GM12878 (cell line): ENCODE measurements at regions not wholly inside any gene's neighbourhood (a gene's known extent, or its start where the extent isn't known, plus 50 kb on each side); places are given as distances from the start of the nearest gene placed in this dataset.
"Not testable (repeated sequence)": the region's sequence is repeated elsewhere in the genome, so short reads cannot be mapped to it uniquely, and the experiment has no call there.

Experiments
- ATAC-seq: fragments of 200-7000 bp; cut with Tn5 transposase; 3 replicates; pipeline ENCODE4 v1.9.1; 2020; ENCODE audit warnings: mild to moderate bottlenecking, moderate library complexity
- BruUV-seq: library from RNA; stranded (reverse); fragments of 400-500 nt; replicated peaks from 2 replicates; lab custom pipeline; 2021; lab: Mats Ljungman, UMichigan
- CTCF ChIA-PET: fragments of 300-600 bp; sonication (Branson Sonifier 250); formaldehyde crosslinking; extraction: SDS; loops from one replicate; lab custom pipeline; 2021; ENCODE audit warnings: inconsistent platforms; lab: Yijun Ruan, JAX
- POLR2A ChIA-PET: fragments of 350-600 bp; formaldehyde crosslinking; extraction: SDS; loops from one replicate; lab custom pipeline; 2021; ENCODE audit warnings: inconsistent platforms; lab: Charles Lee
- RAD21 ChIA-PET: fragments of 300-600 bp; sonication (Branson Sonifier 250); formaldehyde crosslinking; loops from one replicate; lab custom pipeline; 2023; ENCODE audit warnings: antibody characterized with exemption; ENCODE audit not compliant: unreplicated experiment; lab: Charles Lee
- SMC1A ChIA-PET: fragments of 300-600 bp; sonication (Branson Sonifier 250); formaldehyde crosslinking; loops from one replicate; lab custom pipeline; 2023; ENCODE audit not compliant: unreplicated experiment, uncharacterized antibody; lab: Charles Lee
- DNase-seq: peaks from one replicate; pipeline ENCODE4 v3.0.0-alpha.2; 2011; ENCODE audit warnings: low read depth, low spot score
- FAIRE-seq: peaks from 3 replicates; lab custom pipeline; 2011; peaks lifted over from hg19 to GRCh38; lab: Jason Lieb, UNC
- H2AFZ ChIP-seq: 2 replicates; pipeline ENCODE4 v1.6.0; 2011; ENCODE audit warnings: low read depth, low read length, control low read depth; ENCODE audit not compliant: control insufficient read depth
- H3K27ac ChIP-seq: 2 replicates; pipeline ENCODE4 v1.5.1; 2011; ENCODE audit warnings: control low read depth; ENCODE audit not compliant: control insufficient read depth, insufficient read depth
- H3K27me3 ChIP-seq, 2 experiments: replicated peaks in 1 of 2; 2 replicates each; pipeline versions ENCODE4 v1.6.0 to v1.6.1; 2011; ENCODE audit warnings: low read length in 1 of 2; ENCODE audit not compliant: control insufficient read depth in 2 of 2, insufficient read depth in 2 of 2
- H3K36me3 ChIP-seq, 2 experiments: 2 replicates each; pipeline ENCODE4 v1.5.1; 2011; ENCODE audit warnings: low read length in 1 of 2; ENCODE audit not compliant: control insufficient read depth in 2 of 2, insufficient read depth in 2 of 2
- H3K4me1 ChIP-seq: 2 replicates; pipeline ENCODE4 v1.6.1; 2011; ENCODE audit warnings: mild to moderate bottlenecking, low read length, moderate library complexity, mixed read lengths; ENCODE audit not compliant: control insufficient read depth, insufficient read depth
- H3K4me2 ChIP-seq: 2 replicates; pipeline ENCODE4 v1.6.0; 2011; ENCODE audit warnings: control low read depth; ENCODE audit not compliant: control insufficient read depth, insufficient read depth
- H3K4me3 ChIP-seq: fragments of 200-600 bp; sonication (generic); 2 replicates; pipeline ENCODE4 v1.5.1; 2016
- H3K79me2 ChIP-seq: 2 replicates; pipeline ENCODE4 v1.6.0; 2011; ENCODE audit warnings: low read length; ENCODE audit not compliant: control insufficient read depth, insufficient read depth
- H3K9ac ChIP-seq: 2 replicates; pipeline ENCODE4 v1.8.0; 2011; ENCODE audit warnings: low read length, control low read depth, mixed read lengths; ENCODE audit not compliant: control insufficient read depth, insufficient read depth
- H3K9me3 ChIP-seq: replicated peaks from 3 replicates; pipeline ENCODE4 v1.5.1; 2011; ENCODE audit warnings: mild to moderate bottlenecking, low read length; ENCODE audit not compliant: control insufficient read depth, insufficient read depth
- H4K20me1 ChIP-seq: 2 replicates; pipeline ENCODE4 v1.6.0; 2011; ENCODE audit not compliant: control insufficient read depth, insufficient read depth
- CHD2 ChIP-seq: IDR thresholded peaks from 2 replicates; pipeline ENCODE4 v1.6.1; 2011; ENCODE audit warnings: low read depth, low read length, improper control_type of control experiment, borderline replicate concordance
- SMAD5 ChIP-seq: IDR thresholded peaks from 2 replicates; pipeline ENCODE4 v1.6.1; 2016; ENCODE audit warnings: antibody characterized with exemption, low read depth
- SREBF1 ChIP-seq: IDR thresholded peaks from 2 replicates; pipeline ENCODE4 v1.6.1; 2012; ENCODE audit warnings: mild to moderate bottlenecking, low read length
- WGBS: methylation state at CpG from one replicate; pipeline ENCODE4 v1.1.6; 2016; ENCODE audit warnings: low lambda C conversion rate; ENCODE audit not compliant: insufficient replicate concordance, insufficient coverage; ENCODE audit errors: missing lambda C conversion rate; 5-methylcytosine and 5-hydroxymethylcytosine counted together
- in situ Hi-C: fragments of 300-500 bp; cut with MboI; formaldehyde crosslinking; loops from 9 replicates; pipeline ENCODE4 v1.14.3; 2018; ENCODE audit warnings: mixed read lengths
- intact Hi-C: fragments of 100-400 bp; cut with micrococcal nuclease; formaldehyde crosslinking; loops from one replicate; pipeline ENCODE4 v1.14.2; 2022; ENCODE audit not compliant: unreplicated experiment
- TF ChIP-seq, protein P1 (sequence below): IDR thresholded peaks from 2 replicates; pipeline ENCODE4 v1.6.1; 2011; ENCODE audit warnings: borderline replicate concordance, low read depth, mild to moderate bottlenecking, moderate library complexity, low read length; ENCODE audit not compliant: insufficient read depth, poor library complexity, severe bottlenecking

DNA sequence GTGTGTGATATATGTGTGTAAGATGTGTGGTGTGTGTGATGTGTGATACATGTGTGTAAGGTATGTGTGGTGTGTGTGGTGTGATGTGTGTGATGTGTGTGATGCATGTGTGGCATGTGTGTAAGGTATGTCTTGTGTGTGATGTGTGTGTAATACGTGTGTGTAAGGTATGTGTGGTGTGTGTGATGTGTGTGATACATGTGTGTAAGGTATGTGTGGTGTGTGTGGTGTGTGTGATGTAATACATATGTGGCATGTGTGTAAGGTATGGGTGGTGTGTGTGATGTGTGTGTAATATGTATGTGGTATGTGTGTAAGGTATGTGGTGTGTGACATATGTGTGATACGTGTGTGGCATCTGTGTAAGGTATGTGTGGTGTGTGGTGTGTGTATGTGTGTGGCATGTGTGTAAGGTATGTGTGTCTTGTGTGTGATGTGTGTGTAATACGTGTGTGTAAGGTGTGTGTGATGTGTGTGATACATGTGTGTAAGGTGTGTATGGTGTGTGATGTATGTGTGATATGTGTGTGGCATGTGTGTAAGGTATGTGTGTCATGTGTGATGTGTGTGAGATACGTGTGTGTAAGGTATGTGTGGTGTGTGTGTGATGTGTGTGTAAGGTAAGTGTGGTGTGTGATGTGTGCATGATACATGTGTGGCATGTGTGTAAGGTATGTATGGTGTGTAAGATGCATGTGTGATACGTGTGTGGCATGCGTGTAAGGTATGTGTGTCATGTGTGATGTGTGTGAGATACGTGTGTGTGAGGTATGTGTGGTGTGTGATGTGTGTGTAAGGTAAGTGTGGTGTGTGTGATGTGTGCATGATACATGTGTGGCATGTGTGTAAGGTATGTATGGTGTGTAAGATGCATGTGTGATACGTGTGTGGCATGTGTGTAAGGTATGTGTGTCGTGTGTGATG is 126.9 kb downstream of the COPS8 start:
- 52% methylated on average over 9 of the region's 9 CpGs for WGBS
- peak; percentile 74 for FAIRE-seq

DNA sequence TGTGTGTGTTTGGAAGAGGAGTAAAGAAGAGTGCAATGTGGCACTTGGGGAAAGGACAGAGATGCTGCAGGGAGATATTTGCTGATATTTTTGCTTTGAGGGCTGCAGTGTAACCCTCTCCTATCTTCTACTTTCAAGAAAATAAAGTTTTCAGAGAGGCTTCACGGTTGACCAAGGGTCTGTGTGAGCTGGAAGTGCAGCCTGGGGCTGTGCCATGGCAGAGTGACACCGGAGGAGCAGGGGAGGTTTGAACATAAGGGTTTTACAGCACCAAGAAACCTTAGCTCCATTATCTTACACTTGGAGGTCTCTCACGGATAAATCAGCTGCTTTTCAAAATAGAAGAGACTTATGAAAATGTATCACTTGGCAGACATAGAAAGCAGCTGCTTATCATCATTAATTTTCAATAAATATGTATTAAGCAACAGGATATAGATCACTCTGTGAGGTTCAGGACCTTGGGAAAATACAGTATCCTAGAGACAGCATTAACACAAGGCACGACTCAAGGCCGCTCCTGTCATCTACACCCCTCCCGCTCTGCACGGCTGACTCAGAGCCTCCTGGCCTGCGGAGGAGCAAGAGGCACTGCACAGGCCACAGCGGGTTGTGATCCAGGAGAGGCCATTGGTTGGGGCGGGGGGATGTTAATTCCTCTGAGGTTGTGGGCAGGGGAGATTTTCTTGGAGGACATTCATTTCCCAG is 127.8 kb downstream of the COPS8 start:
- TF ChIP-seq CHD2 (no peak), SMAD5 (no peak), SREBF1 (no peak)
- in situ Hi-C loops = no loop called here
- intact Hi-C loops = no loop called here
- ChIA-PET CTCF (no interaction called here), SMC1A (no interaction called here), POLR2A (no interaction called here), RAD21 (no interaction called here)
- no peak overlapping the region for H3K4me3 ChIP-seq
- no peak overlapping the region for H3K4me2 ChIP-seq
- no peaks in the 10 kb centered on the region for H3K4me1 ChIP-seq
- H3K27ac ChIP-seq = no peak overlapping the region
- no peak overlapping the region for H2AFZ ChIP-seq
- no peak for DNase-seq
- no peak for FAIRE-seq
- H3K9ac ChIP-seq = no peak overlapping the region
- H3K36me3 ChIP-seq = no peaks in the 10 kb centered on the region
- no peaks in the 10 kb centered on the region for H4K20me1 ChIP-seq
- H3K9me3 ChIP-seq = no peaks in the 10 kb centered on the region; the same call in 2 of the 3 replicates
- WGBS = 70% methylated on average over 10 of the region's 10 CpGs
- no peak for ATAC-seq
- H3K79me2 ChIP-seq = no peaks in the 10 kb centered on the region
- H3K27me3 ChIP-seq = no peaks in the 10 kb centered on the region
- no TSS peak for BruUV-seq

More for the DNA sequence above, 126.9 kb downstream of the COPS8 start:
- H3K79me2 ChIP-seq, H3K27me3 ChIP-seq, SMC1A ChIA-PET, H4K20me1 ChIP-seq, ATAC-seq, DNase-seq, H3K4me2 ChIP-seq, intact Hi-C loops, RAD21 ChIA-PET, in situ Hi-C loops, H3K9me3 ChIP-seq, H3K36me3 ChIP-seq, H3K9ac ChIP-seq, POLR2A ChIA-PET, H3K4me1 ChIP-seq, H3K4me3 ChIP-seq, H3K27ac ChIP-seq, BruUV-seq, H2AFZ ChIP-seq, CTCF ChIA-PET: not testable (repeated sequence)
- TF ChIP-seq, protein P1, sequence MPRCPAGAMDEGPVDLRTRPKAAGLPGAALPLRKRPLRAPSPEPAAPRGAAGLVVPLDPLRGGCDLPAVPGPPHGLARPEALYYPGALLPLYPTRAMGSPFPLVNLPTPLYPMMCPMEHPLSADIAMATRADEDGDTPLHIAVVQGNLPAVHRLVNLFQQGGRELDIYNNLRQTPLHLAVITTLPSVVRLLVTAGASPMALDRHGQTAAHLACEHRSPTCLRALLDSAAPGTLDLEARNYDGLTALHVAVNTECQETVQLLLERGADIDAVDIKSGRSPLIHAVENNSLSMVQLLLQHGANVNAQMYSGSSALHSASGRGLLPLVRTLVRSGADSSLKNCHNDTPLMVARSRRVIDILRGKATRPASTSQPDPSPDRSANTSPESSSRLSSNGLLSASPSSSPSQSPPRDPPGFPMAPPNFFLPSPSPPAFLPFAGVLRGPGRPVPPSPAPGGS = peak; percentile 31
